ENCODE measurements at regions not wholly inside any gene's neighbourhood (a gene's known extent, or its start where the extent isn't known, plus 50 kb on each side); places are given as distances from the start of the nearest gene placed in this dataset.

DNA sequence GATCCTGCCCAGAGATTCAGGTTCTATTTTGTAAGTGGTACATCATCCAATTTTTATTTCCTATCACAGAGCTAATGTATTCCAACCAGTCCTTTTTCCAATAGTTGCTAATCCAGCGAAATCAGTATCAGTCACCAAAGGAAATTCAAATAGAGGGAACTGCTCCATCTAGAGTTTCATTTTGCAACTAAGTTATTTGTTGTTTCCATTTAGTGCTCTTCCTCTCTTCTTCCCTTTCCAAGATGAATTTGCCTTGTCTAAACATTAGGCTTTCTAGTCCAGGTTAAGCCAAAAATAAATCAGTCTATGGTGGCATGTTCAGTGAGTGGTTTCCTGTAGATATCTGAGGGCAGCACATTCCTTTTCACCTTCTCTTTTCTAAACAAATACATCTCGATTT is 79.8 kb upstream of the SPATA31D4 start:
- no peak overlapping the region for H3K4me3 ChIP-seq (ENCODE audit: low read depth, low read length)
- in situ Hi-C loops (cut with HindIII; ENCODE audit: low sequenced_read_pairs) = loop anchor here (25.0 kb wide), 1 partner anchor 764 kb away; no protein-coding TSS in a partner anchor
- TF ChIP-seq, protein P1, sequence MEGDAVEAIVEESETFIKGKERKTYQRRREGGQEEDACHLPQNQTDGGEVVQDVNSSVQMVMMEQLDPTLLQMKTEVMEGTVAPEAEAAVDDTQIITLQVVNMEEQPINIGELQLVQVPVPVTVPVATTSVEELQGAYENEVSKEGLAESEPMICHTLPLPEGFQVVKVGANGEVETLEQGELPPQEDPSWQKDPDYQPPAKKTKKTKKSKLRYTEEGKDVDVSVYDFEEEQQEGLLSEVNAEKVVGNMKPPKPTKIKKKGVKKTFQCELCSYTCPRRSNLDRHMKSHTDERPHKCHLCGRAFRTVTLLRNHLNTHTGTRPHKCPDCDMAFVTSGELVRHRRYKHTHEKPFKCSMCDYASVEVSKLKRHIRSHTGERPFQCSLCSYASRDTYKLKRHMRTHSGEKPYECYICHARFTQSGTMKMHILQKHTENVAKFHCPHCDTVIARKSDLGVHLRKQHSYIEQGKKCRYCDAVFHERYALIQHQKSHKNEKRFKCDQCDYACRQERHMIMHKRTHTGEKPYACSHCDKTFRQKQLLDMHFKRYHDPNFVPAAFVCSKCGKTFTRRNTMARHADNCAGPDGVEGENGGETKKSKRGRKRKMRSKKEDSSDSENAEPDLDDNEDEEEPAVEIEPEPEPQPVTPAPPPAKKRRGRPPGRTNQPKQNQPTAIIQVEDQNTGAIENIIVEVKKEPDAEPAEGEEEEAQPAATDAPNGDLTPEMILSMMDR (IDR thresholded peaks at IDR 0.05; ENCODE audit: low read depth, low read length, missing control alignments) = peak; percentile 41
- no peak for DNase-seq (ENCODE audit: low read depth)

- DNase-seq (ENCODE audit: low read depth) = no peak
- TF ChIP-seq, protein P1 (IDR thresholded peaks at IDR 0.05; ENCODE audit: low read depth, low read length, missing control alignments) = no peak
- in situ Hi-C loops (cut with HindIII; ENCODE audit: low sequenced_read_pairs) = loop anchor here (25.0 kb wide), 1 partner anchor 763 kb away; no protein-coding TSS in a partner anchor
- H3K4me3 ChIP-seq (ENCODE audit: low read depth, low read length) = no peak overlapping the region
Observed at GRCh38 chr9:81849631-81850259, 78.5 kb upstream of the SPATA31D4 start.

- no peak overlapping the region for H3K4me3 ChIP-seq (ENCODE audit: low read depth, low read length)
- in situ Hi-C loops (cut with HindIII; ENCODE audit: low sequenced_read_pairs) = no loop called here
- TF ChIP-seq, protein P1 (IDR thresholded peaks at IDR 0.05; ENCODE audit: low read depth, low read length, missing control alignments) = no peak
- DNase-seq (ENCODE audit: low read depth) = no peak
Observed at GRCh38 chr9:81850724-81851123, 77.5 kb upstream of the SPATA31D4 start.

DNA sequence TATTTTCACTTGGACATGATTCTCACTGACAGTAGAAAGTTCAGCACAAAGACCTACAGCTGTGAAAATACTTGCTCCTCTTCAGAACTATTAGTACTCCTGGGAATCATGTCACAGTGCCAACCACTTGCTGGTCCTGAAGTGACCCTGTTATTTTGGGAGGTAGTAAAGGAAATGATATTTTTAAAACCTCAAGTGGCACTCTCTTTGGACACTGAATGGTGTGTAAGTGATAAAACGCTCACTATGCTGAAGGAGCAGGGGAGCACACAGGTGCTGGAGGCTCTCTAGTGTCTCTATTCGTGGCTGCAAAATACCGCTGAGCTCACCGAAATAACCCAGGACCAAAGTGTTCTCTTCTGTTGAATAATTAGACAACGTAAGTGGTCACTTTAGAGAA is 76.9 kb upstream of the SPATA31D4 start:
- in situ Hi-C loops (cut with HindIII; ENCODE audit: low sequenced_read_pairs) = no loop called here
- no peak overlapping the region for H3K4me3 ChIP-seq (ENCODE audit: low read depth, low read length)
- no peak for DNase-seq (ENCODE audit: low read depth)
- TF ChIP-seq, protein P1 (IDR thresholded peaks at IDR 0.05; ENCODE audit: low read depth, low read length, missing control alignments) = no peak

DNA sequence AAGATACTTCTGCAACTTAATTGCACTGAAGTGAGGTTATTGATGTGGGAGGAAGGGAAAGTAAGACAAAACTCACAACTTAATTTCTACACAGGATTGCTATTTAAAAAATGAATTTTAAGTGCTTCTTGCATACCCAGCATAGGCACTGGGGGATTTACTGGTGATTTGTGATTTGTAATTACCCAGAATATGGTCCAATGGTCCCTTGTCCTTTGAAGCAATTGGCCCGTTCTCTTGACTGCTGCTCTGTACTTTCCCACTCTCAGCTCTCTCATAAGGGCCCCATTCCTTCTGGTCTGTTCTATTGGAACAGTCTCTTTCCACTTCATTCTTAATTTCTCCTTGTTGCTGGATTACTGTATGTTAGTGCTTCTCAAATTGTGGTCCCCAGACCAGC is 75.4 kb upstream of the SPATA31D4 start:
- TF ChIP-seq, protein P1 (IDR thresholded peaks at IDR 0.05; ENCODE audit: low read depth, low read length, missing control alignments) = no peak
- no peak overlapping the region for H3K4me3 ChIP-seq (ENCODE audit: low read depth, low read length)
- no peak for DNase-seq (ENCODE audit: low read depth)
- in situ Hi-C loops (cut with HindIII; ENCODE audit: low sequenced_read_pairs) = no loop called here

DNA sequence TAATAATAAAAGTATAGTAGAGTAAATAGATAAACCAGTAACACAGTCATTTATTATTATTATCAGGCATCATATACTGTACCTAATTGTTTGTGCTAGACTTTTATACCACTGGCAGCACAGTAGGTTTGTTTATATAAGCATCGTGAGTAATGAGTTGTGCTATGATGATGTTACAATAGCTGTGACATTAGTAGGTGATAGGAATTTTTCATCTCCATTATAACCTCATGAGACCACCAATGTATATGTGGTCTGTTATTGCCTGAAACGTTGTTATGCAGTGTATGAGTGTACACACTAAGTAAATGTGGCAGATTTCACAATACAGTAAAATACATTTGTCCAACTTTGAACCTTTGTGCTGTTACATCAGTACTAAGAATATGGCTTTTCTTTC is 72.7 kb upstream of the SPATA31D4 start:
- H3K4me3 ChIP-seq (ENCODE audit: low read depth, low read length) = no peak overlapping the region
- in situ Hi-C loops (cut with HindIII; ENCODE audit: low sequenced_read_pairs) = no loop called here
- DNase-seq (ENCODE audit: low read depth) = no peak
- TF ChIP-seq, protein P1 (IDR thresholded peaks at IDR 0.05; ENCODE audit: low read depth, low read length, missing control alignments) = no peak
